Fibroblast of pulmonary artery (primary cell): ENCODE measurements at regions not wholly inside any gene's neighbourhood (a gene's known extent, or its start where the extent isn't known, plus 50 kb on each side); places are given as distances from the start of the nearest gene placed in this dataset.

ENCODE experiments used
- DNase-seq: peaks from one replicate; pipeline ENCODE4 v3.0.0-alpha.2; 2010; ENCODE audit warnings: low read depth
- H3K4me3 ChIP-seq: replicated peaks from 2 replicates; pipeline ENCODE4 v1.5.1; 2011; ENCODE audit warnings: low read depth, mild to moderate bottlenecking, control low read depth, low read length, moderate library complexity
- CTCF ChIP-seq: IDR thresholded peaks from 2 replicates; pipeline ENCODE4 v1.5.1; 2011; ENCODE audit warnings: mild to moderate bottlenecking, control low read depth, low read length, inconsistent platforms; ENCODE audit errors: missing control alignments

GRCh38 chr4:107472265-107472948 is 247.6 kb downstream of the PAPSS1 start:
- DNase-seq, result no peak
- no peak for TF ChIP-seq CTCF
- H3K4me3 ChIP-seq, result no peak overlapping the region

GRCh38 chr4:107470173-107470572 is 249.9 kb downstream of the PAPSS1 start:
- no peak for TF ChIP-seq CTCF
- no peak overlapping the region for H3K4me3 ChIP-seq
- DNase-seq, result no peak

GRCh38 chr4:107468812-107469211 is 251.2 kb downstream of the PAPSS1 start:
- H3K4me3 ChIP-seq, result no peak overlapping the region
- no peak for DNase-seq
- no peak for TF ChIP-seq CTCF

- no peak for TF ChIP-seq CTCF
- H3K4me3 ChIP-seq, result no peak overlapping the region
- no peak for DNase-seq
Measured at GRCh38 chr4:107468156-107468555, 251.9 kb downstream of the PAPSS1 start.

- TF ChIP-seq CTCF, result no peak
- no peak for DNase-seq
- no peak overlapping the region for H3K4me3 ChIP-seq
Measured at GRCh38 chr4:107467461-107467860, 252.6 kb downstream of the PAPSS1 start.

GRCh38 chr4:107458194-107458593 is 261.8 kb downstream of the PAPSS1 start:
- no peak for DNase-seq
- H3K4me3 ChIP-seq, result no peak overlapping the region
- TF ChIP-seq CTCF, result no peak

- no peak overlapping the region for H3K4me3 ChIP-seq
- TF ChIP-seq CTCF, result no peak
- no peak for DNase-seq
Measured at GRCh38 chr4:107453987-107454386, 266.0 kb downstream of the PAPSS1 start.
